Fibroblast of upper back skin (primary cell): ENCODE measurements at regions not wholly inside any gene's neighbourhood (a gene's known extent, or its start where the extent isn't known, plus 50 kb on each side); places are given as distances from the start of the nearest gene placed in this dataset.
A peak's percentile ranks its signal among the peaks of the same experiment; 100 is the strongest.
"Not testable (repeated sequence)": the region's sequence is repeated elsewhere in the genome, so short reads cannot be mapped to it uniquely, and the experiment has no call there.

Experiments
- DNase-seq: peaks from one replicate; pipeline ENCODE4 v3.0.0-alpha.2; 2013

DNA sequence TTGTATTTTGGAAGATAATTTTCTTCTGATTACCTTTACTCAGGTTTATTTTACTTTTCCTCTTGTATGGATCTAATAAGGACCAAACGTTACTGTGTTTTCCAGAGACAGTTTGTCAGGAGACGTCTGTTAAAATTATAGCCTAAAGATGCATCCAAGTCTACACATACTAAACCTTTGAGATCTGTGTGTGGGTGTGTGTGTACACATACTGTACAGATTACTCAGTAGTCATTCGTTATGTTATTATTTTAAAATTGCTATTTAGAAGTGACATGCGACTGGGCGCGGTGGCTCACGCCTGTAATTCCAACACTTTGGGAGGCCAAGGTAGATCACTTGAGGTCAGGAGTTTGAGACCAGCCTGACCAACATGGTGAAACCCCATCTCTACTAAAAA is 51.6 kb upstream of the CNTLN start:
- DNase-seq: no peak

GRCh38 chr9:17082343-17083064 is 52.3 kb upstream of the CNTLN start:
- DNase-seq: peak; percentile 47

- DNase-seq: no peak
Observed at GRCh38 chr9:17081814-17082213, 53.0 kb upstream of the CNTLN start.

- no peak for DNase-seq
Observed at GRCh38 chr9:17081351-17081750, 53.5 kb upstream of the CNTLN start.

DNA sequence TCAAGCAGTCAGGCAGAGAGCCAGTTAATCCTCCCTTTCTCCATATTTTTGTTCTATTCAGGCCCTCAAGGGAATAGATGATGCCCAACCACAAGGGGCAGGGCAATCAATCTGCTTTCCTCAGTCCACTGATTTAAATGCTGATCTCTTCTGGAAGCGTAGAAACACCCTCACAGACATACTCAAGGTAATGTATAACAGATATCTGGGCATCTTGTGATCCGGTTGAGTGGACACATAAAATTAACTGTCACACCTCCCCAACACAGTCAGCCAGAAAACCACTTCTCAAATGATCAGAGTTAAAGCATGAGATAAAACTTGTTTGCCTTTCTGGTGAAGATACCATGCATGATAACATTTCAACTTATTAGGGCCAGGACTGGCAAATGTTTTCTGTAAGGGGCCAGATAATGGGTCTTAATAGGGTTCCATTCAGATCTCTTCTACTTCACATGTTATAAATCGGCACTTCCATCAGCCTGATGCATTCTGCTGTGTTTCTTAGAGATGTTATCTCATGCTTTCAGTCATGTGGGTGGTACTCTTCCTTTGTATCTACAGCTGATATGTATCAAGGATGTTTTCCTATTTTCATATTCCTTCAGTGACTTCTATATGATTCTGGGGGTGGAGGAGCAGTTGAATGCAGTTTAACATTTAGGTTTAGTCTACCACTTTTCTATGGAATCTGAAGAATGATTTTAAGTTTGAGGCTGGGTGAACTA is 58.9 kb upstream of the CNTLN start:
- DNase-seq: peak; percentile 11

DNA sequence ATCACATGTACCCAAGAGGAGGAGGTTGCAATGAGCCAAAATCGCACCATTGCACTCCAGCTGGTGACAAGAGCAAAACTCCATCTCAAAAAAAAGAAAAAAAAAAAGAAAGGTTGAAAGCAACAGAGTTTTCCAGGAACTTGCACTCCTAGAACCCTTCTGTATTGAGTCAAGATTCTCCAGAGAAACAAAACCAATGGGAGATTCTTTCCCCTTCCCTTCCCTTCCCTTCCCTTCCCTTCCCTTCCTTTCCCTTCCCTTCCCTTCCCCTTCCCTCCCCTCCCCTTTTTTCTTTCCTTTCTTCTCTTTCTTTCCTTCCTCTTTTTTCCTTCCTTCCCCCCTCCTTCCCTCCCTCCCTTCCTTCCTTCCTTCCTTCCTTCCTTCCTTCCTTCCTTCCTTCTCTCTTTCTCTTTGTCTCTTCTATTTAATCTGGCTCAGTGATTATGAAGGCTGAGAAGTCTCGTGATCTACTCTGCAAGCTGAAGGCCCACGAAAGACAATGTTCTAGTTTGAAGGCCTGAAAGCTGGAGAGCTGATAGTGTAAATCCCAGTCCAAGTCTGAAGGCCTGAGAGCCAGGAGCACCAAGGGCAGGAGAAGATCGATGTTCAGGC is 59.6 kb upstream of the CNTLN start:
- DNase-seq: no peak

- DNase-seq: not testable (repeated sequence)
Observed at GRCh38 chr9:17072563-17072962, 62.3 kb upstream of the CNTLN start.

GRCh38 chr9:17068671-17069070 is 66.2 kb upstream of the CNTLN start:
- DNase-seq: no peak

- DNase-seq: no peak
Observed at GRCh38 chr9:17065062-17065461, 69.8 kb upstream of the CNTLN start.

DNA sequence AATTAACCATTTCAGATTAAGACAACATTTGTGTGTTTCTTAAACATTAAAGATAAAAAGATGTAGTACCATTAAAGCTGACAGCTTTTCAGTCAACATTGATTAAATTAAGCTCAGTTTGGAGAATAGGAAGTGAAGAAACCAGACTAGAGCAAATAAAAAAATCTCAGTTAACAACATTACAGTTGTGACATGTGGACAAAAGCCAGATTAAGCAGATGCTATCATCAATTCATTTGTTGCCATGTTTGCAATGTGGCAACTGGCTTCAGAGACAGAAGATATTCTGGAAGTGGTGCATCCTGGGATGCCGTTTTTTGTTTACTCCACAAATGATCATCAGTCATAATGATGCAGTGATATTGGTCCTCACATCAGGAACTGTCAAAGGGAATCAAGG is 70.3 kb upstream of the CNTLN start:
- DNase-seq: no peak

- DNase-seq: peak; percentile 58
Observed at GRCh38 chr9:17063535-17064135, 71.2 kb upstream of the CNTLN start.

DNA sequence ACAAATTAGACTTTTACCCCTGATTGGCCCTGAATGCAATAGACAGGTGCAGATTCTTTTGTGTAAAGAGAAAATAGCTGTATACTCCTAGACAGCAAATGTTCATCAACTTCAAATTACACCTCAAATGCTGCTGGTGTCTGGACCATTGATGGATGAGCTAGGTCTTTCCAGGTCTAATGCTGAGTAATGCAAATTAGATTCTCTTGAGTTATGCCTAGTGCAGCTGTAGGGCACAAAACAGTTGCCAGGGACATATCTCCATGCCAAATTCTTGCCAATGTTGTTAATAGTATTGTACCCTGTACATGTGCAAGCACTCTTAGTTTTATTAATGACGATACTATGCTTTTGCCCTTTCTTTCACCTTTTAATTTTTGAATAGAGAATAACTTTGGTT is 72.3 kb upstream of the CNTLN start:
- no peak for DNase-seq

- DNase-seq: no peak
Observed at GRCh38 chr9:17060450-17060849, 74.4 kb upstream of the CNTLN start.

DNA sequence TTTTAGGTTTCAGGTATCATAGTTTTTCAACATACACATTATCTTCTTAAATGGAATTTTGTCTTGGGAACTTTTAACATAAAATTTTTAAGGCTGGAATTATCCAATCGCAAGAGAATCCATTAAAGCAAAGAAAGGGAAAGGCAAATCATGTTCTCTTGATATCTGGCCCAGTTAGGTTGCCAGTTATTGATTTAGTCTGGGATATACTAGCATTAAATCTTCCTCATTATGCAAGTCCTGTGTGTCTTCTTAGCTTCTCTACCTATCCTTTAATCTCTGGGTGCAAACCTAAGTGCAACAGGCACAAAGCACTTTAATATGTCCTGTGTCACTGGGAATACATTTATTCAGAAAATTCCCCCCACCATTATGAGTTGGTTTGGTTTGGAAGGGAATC is 75.4 kb upstream of the CNTLN start:
- DNase-seq: no peak

- DNase-seq: no peak
Observed at GRCh38 chr9:17057729-17058128, 77.1 kb upstream of the CNTLN start.

DNA sequence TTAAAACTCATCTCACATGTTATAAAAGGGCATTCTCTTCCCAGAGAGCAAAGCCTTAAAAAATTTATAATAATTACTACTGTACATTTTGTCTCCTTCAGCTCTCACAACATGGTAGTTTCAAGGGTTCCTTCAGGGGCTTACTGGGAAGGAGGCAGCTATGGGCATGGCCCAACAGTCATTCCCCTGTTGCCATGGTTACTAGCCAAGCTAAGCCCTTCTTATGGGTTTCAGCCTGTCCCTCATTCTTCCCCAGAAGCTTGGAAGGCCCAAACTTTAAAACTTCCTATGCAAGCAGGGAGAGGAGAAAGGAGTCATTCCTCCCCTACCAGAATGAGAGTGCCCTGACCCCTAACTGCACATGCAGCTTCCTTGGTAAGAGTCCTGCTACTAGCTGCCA is 82.2 kb upstream of the CNTLN start:
- DNase-seq: no peak

DNA sequence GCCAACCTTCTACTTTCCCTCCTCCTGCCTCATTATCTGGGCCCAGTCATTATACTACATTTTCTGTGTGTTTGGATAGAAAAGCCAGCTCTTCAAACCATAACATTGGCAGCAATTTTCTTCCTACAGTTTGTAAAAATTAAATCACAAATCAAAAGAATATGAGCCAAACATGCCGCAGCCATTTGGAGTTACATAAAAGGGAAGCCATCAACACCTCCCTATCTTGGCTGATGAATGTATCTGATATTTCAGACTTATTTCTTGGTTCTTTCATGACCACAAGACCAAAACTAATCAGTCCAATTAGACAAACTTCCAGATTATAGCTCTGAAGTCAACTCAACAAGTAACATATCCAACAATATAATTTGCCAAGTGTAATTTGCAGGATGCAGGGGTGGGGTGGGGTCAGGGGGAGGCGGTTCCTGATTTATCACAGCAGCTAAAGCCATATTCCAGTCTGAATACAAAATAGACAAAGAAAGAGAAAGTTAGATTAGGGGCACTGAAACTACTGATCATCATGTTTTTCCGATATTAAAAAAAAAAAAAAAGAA is 89.4 kb upstream of the CNTLN start:
- DNase-seq: no peak

DNA sequence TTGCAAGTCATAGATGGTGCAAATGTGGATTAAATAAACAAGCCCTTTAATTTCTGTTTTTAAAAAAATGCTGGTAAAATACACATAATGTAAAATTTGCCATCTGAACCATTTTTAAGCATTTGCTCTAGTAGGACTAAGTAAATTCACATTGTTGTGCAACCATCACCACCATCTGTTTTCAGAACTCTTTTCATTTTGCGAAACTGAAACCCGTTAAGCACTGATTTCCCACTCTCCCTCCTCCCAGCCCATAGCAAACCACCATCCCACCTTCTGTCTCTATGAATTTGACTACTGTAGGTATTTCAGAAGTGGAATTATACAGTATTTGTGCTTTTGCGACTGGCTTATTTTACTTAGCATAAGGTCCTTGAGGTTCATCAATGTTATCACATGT is 103.3 kb upstream of the CNTLN start:
- DNase-seq: no peak

GRCh38 chr9:17025281-17025680 is 109.6 kb upstream of the CNTLN start:
- no peak for DNase-seq

DNA sequence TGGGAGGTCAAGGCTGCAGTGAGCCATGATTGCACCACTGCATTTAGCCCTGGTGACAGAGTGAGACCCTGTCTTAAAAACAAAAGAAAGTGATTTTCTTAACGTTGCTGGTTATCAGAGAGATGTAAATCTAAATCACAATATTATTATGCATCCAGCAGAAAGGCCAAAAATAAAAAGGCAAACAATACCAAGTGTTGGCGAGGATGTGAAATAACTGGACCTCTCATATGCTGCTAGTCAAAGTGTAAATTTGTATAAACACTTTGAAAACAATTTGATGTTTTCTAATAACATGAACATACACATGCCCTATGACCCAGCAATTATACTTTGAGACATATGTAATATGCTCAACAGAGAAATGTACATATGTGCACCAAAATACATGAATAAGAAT is 110.7 kb upstream of the CNTLN start:
- DNase-seq: no peak

GRCh38 chr9:17021387-17021970 is 113.4 kb upstream of the CNTLN start:
- DNase-seq: peak; percentile 72

GRCh38 chr9:17019398-17019797 is 115.4 kb upstream of the CNTLN start:
- no peak for DNase-seq

GRCh38 chr9:17018540-17019196 is 116.2 kb upstream of the CNTLN start:
- DNase-seq: no peak
